ENCODE measurements at regions not wholly inside any gene's neighbourhood (a gene's known extent, or its start where the extent isn't known, plus 50 kb on each side); places are given as distances from the start of the nearest gene placed in this dataset.

DNA sequence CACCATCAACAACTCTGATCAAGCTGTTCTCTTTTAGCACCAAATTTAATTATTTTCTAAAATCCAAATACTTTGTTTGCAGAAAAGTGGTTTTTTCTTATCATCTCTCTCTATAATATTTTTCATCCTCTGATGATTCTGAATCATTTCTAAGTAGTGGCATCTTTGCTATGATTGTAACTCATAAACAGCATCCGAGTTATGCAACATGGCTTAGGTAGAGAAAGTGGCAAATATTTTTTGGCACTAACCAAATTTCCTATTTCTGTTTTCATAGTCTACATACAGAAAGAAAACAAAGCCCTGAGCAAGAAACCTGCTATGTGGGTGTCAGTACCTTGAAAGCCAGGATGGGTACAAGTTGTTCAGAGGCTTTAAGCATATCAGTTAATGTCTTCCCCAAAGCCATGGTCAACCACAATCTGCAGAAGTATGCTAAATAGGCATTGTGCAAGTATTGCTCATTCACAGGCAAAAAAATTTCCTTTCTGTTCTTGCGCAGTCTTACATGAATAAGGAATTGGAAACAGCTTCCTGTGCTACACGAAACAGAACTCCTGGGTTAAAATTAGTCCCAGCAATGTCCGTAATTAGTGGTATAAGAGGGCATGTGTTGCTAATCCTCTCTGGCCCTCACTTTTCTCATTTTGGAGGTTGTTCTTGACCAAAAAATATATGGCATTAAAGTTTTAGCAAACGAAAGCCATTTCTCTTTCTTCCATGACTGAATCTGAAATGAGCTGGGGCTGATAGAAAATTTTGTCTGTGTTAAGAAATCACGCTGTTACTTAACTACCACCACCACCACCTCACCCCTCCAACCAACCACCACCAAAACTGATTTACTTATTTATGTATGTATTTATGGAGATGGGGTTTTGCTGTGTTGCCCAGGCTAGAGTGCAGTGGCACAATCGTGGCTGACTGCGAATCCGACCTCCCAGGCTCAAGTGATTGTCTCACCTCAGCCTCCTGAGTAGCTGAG lies 325.6 kb upstream of the MAGI2 start:
- Histone ChIP-seq H3K4me2 (ENCODE audit: low read length) (no peak overlapping the region), H4K20me1 (ENCODE audit: control insufficient read depth, insufficient read depth, low read depth, low read length) (no peaks in the 10 kb centered on the region), H3K4me3 (ENCODE audit: low read length) (no peak overlapping the region), H3F3A (ENCODE audit: control insufficient read depth, insufficient read depth) (no peaks in the 10 kb centered on the region), H3K9me3 (ENCODE audit: control insufficient read depth, insufficient read depth, low read length) (no peaks in the 10 kb centered on the region), H3K9me2 (replicated peaks; ENCODE audit: control insufficient read depth, low read length) (no peaks in the 10 kb centered on the region), H3K79me2 (ENCODE audit: control insufficient read depth, low read length) (no peaks in the 10 kb centered on the region), H3K4me1 (ENCODE audit: control insufficient read depth, low read length) (no peaks in the 10 kb centered on the region), H3K27ac (ENCODE audit: low read depth, low read length) (no peak overlapping the region), H3K27me3 (ENCODE audit: control insufficient read depth, low read length) (no peaks in the 10 kb centered on the region), H3K36me3 (ENCODE audit: control insufficient read depth, low read length) (no peaks in the 10 kb centered on the region)
- TF ChIP-seq, protein P1, sequence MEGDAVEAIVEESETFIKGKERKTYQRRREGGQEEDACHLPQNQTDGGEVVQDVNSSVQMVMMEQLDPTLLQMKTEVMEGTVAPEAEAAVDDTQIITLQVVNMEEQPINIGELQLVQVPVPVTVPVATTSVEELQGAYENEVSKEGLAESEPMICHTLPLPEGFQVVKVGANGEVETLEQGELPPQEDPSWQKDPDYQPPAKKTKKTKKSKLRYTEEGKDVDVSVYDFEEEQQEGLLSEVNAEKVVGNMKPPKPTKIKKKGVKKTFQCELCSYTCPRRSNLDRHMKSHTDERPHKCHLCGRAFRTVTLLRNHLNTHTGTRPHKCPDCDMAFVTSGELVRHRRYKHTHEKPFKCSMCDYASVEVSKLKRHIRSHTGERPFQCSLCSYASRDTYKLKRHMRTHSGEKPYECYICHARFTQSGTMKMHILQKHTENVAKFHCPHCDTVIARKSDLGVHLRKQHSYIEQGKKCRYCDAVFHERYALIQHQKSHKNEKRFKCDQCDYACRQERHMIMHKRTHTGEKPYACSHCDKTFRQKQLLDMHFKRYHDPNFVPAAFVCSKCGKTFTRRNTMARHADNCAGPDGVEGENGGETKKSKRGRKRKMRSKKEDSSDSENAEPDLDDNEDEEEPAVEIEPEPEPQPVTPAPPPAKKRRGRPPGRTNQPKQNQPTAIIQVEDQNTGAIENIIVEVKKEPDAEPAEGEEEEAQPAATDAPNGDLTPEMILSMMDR (IDR thresholded peaks at IDR 0.05; ENCODE audit: low read depth, low read length, poor library complexity, severe bottlenecking): no peak
- TF ChIP-seq EZH2phosphoT487 (IDR thresholded peaks at IDR 0.05; ENCODE audit: borderline replicate concordance, low read length): no peak

DNA sequence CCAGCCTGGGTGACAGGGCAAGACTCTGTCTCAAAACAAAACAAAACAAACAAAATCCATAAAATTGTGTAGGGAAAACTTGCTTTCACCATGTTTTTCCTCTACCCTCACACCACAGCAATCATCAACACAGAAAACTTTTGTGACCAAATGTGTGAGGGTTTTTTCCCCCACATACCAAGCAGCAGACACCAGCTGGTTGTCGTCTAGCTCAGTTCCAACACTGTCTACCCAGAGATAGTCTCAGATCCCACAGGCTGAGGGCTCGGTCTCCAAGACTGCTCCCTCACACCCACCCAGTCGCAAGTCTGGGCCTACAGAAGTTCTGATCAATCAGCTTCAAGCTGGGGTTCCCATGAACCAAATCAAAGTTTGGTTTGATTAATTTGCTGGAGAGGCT lies 322.4 kb upstream of the MAGI2 start:
- no peak overlapping the region for H3K4me3 ChIP-seq (ENCODE audit: low read length)
- no peak for TF ChIP-seq EZH2phosphoT487 (IDR thresholded peaks at IDR 0.05; ENCODE audit: borderline replicate concordance, low read length)
- TF ChIP-seq, protein P1 (IDR thresholded peaks at IDR 0.05; ENCODE audit: low read depth, low read length, poor library complexity, severe bottlenecking): no peak

DNA sequence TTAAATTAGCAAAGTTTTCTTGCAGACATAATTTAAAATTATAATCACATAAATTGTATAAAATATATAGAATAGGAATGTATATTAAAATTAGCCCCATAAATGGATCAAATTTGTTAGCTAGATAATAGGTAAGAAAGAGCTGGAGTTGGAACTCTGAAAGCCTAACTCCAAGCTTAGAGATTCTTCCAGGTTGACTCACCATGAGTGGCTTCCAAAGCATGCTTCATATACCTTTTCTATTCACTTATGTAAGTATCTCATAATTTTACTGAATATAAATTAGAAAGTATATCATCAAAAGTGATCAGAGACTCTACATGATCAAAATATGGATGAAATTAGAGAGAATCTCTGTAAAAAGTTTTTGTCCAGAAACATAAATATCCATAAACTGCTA lies 320.7 kb upstream of the MAGI2 start:
- TF ChIP-seq, protein P1 (IDR thresholded peaks at IDR 0.05; ENCODE audit: low read depth, low read length, poor library complexity, severe bottlenecking): no peak
- TF ChIP-seq EZH2phosphoT487 (IDR thresholded peaks at IDR 0.05; ENCODE audit: borderline replicate concordance, low read length): no peak
- Histone ChIP-seq H3K27me3 (ENCODE audit: control insufficient read depth, low read length) (no peaks in the 10 kb centered on the region), H3K4me1 (ENCODE audit: control insufficient read depth, low read length) (no peaks in the 10 kb centered on the region)

More for the DNA sequence above, 322.4 kb upstream of the MAGI2 start:
- H3K9me2 ChIP-seq (replicated peaks; ENCODE audit: control insufficient read depth, low read length): no peaks in the 10 kb centered on the region
- no peaks in the 10 kb centered on the region for H3K79me2 ChIP-seq (ENCODE audit: control insufficient read depth, low read length)
- H3K9me3 ChIP-seq (ENCODE audit: control insufficient read depth, insufficient read depth, low read length): no peaks in the 10 kb centered on the region
- no peaks in the 10 kb centered on the region for H3K4me1 ChIP-seq (ENCODE audit: control insufficient read depth, low read length)
- no peaks in the 10 kb centered on the region for H3K27me3 ChIP-seq (ENCODE audit: control insufficient read depth, low read length)
- no peaks in the 10 kb centered on the region for H3K36me3 ChIP-seq (ENCODE audit: control insufficient read depth, low read length)
- no peaks in the 10 kb centered on the region for H3F3A ChIP-seq (ENCODE audit: control insufficient read depth, insufficient read depth)
- no peaks in the 10 kb centered on the region for H4K20me1 ChIP-seq (ENCODE audit: control insufficient read depth, insufficient read depth, low read depth, low read length)
- no peak overlapping the region for H3K27ac ChIP-seq (ENCODE audit: low read depth, low read length)
- no peak overlapping the region for H3K4me2 ChIP-seq (ENCODE audit: low read length)

More for the DNA sequence above, 320.7 kb upstream of the MAGI2 start:
- Histone ChIP-seq H3K9me2 (replicated peaks; ENCODE audit: control insufficient read depth, low read length) (no peaks in the 10 kb centered on the region), H3K4me3 (ENCODE audit: low read length) (no peak overlapping the region), H3K27ac (ENCODE audit: low read depth, low read length) (no peak overlapping the region), H3K36me3 (ENCODE audit: control insufficient read depth, low read length) (no peaks in the 10 kb centered on the region), H3K4me2 (ENCODE audit: low read length) (no peak overlapping the region), H3K9me3 (ENCODE audit: control insufficient read depth, insufficient read depth, low read length) (no peaks in the 10 kb centered on the region), H3K79me2 (ENCODE audit: control insufficient read depth, low read length) (no peaks in the 10 kb centered on the region), H4K20me1 (ENCODE audit: control insufficient read depth, insufficient read depth, low read depth, low read length) (no peaks in the 10 kb centered on the region), H3F3A (ENCODE audit: control insufficient read depth, insufficient read depth) (no peaks in the 10 kb centered on the region)
